ENCODE measurements at regions not wholly inside any gene's neighbourhood (a gene's known extent, or its start where the extent isn't known, plus 50 kb on each side); places are given as distances from the start of the nearest gene placed in this dataset.

GRCh38 chr2:150759106-150759505, 271.6 kb upstream of the RND3 start:
- FAIRE-seq = peak; percentile 55

- FAIRE-seq = no peak
Observed at GRCh38 chr2:150752229-150752628, 264.8 kb upstream of the RND3 start.

- FAIRE-seq = no peak
Observed at GRCh38 chr2:150750720-150751119, 263.3 kb upstream of the RND3 start.

GRCh38 chr2:150742094-150742493, 254.6 kb upstream of the RND3 start:
- FAIRE-seq = no peak

GRCh38 chr2:150735894-150736498, 248.5 kb upstream of the RND3 start:
- FAIRE-seq = no peak

- no peak for FAIRE-seq
Observed at GRCh38 chr2:150733051-150733618, 245.7 kb upstream of the RND3 start.

- FAIRE-seq = no peak
Observed at GRCh38 chr2:150732491-150732890, 245.0 kb upstream of the RND3 start.

GRCh38 chr2:150732064-150732463, 244.6 kb upstream of the RND3 start:
- FAIRE-seq = no peak

- no peak for FAIRE-seq
Observed at GRCh38 chr2:150729495-150729955, 242.1 kb upstream of the RND3 start.

- no peak for FAIRE-seq
Observed at GRCh38 chr2:150718280-150718679, 230.8 kb upstream of the RND3 start.

GRCh38 chr2:150716186-150716585, 228.7 kb upstream of the RND3 start:
- FAIRE-seq = no peak

- no peak for FAIRE-seq
Observed at GRCh38 chr2:150715501-150715900, 228.0 kb upstream of the RND3 start.

- FAIRE-seq = no peak
Observed at GRCh38 chr2:150710916-150711315, 223.4 kb upstream of the RND3 start.

GRCh38 chr2:150710041-150710440, 222.6 kb upstream of the RND3 start:
- FAIRE-seq = no peak

GRCh38 chr2:150706561-150706960, 219.1 kb upstream of the RND3 start:
- no peak for FAIRE-seq

GRCh38 chr2:150705767-150706166, 218.3 kb upstream of the RND3 start:
- no peak for FAIRE-seq

- FAIRE-seq = no peak
Observed at GRCh38 chr2:150705357-150705756, 217.9 kb upstream of the RND3 start.

- FAIRE-seq = no peak
Observed at GRCh38 chr2:150702791-150703190, 215.3 kb upstream of the RND3 start.

- FAIRE-seq = no peak
Observed at GRCh38 chr2:150700666-150701580, 213.5 kb upstream of the RND3 start.

- FAIRE-seq = no peak
Observed at GRCh38 chr2:150699218-150699617, 211.8 kb upstream of the RND3 start.

GRCh38 chr2:150698016-150698661, 210.7 kb upstream of the RND3 start:
- FAIRE-seq = no peak

- no peak for FAIRE-seq
Observed at GRCh38 chr2:150697596-150697995, 210.1 kb upstream of the RND3 start.

- FAIRE-seq = no peak
Observed at GRCh38 chr2:150695451-150696135, 208.1 kb upstream of the RND3 start.
